ENCODE measurements at regions not wholly inside any gene's neighbourhood (a gene's known extent, or its start where the extent isn't known, plus 50 kb on each side); places are given as distances from the start of the nearest gene placed in this dataset.

- peaks cover 0 to 21% (median 12%) of the 10 kb centered on the region in 9 donors for H3K27me3 ChIP-seq
- H3K4me1 ChIP-seq: no peaks in the 10 kb centered on the region
- no peaks in the 10 kb centered on the region for H3K36me3 ChIP-seq
- H3K27ac ChIP-seq: no peak overlapping the region
- ATAC-seq (no peak), DNase-seq (no peak)
- H3K4me3 ChIP-seq: no peak overlapping the region
- intact Hi-C loops (cut with DNase I): no loop called here
- H3K9me3 ChIP-seq: peaks cover 0 to 10% (median 0%) of the 10 kb centered on the region in 12 donors
- TF ChIP-seq POLR2A (IDR thresholded peaks at IDR 0.05) (no peak), CTCF (IDR thresholded peaks at IDR 0.05) (no peak)
- 87 to 93% (median 91%) methylated on average over 5 of the region's 5 CpGs for WGBS, 4 donors
These were observed 143.4 kb downstream of the DHX35 start for GRCh38 chr20:39105551-39105950.

- ATAC-seq: no peak
- 90 to 97% (median 94%) methylated on average over 1 of the region's 1 CpG for WGBS, 4 donors
- Histone ChIP-seq H3K27ac (no peak overlapping the region), H3K4me1 (no peaks in the 10 kb centered on the region), H3K9me3 (peaks cover 0 to 10% (median 0%) of the 10 kb centered on the region in 12 donors), H3K36me3 (no peaks in the 10 kb centered on the region), H3K4me3 (no peak overlapping the region), H3K27me3 (peaks cover 0 to 11% (median 3%) of the 10 kb centered on the region in 9 donors)
- intact Hi-C loops (cut with DNase I): no loop called here
- TF ChIP-seq CTCF (IDR thresholded peaks at IDR 0.05): no peak
- TF ChIP-seq POLR2A (IDR thresholded peaks at IDR 0.05): no peak
- DNase-seq: no peak
These were observed 141.6 kb downstream of the DHX35 start for GRCh38 chr20:39103732-39104131.

GRCh38 chr20:39103305-39103704, 141.2 kb downstream of the DHX35 start:
- no peak for TF ChIP-seq CTCF (IDR thresholded peaks at IDR 0.05)
- no peak for TF ChIP-seq POLR2A (IDR thresholded peaks at IDR 0.05)
- ATAC-seq (no peak), DNase-seq (no peak)
- Histone ChIP-seq H3K36me3 (no peaks in the 10 kb centered on the region), H3K9me3 (peaks cover 0 to 10% (median 0%) of the 10 kb centered on the region in 12 donors), H3K27me3 (peaks cover 0 to 11% (median 3%) of the 10 kb centered on the region in 9 donors), H3K4me3 (no peak overlapping the region), H3K4me1 (no peaks in the 10 kb centered on the region), H3K27ac (no peak overlapping the region)
- WGBS, 4 donors: 78 to 96% (median 92%) methylated on average over 4 of the region's 4 CpGs
- intact Hi-C loops (cut with DNase I): no loop called here

- peaks cover 0 to 10% (median 0%) of the 10 kb centered on the region in 12 donors for H3K9me3 ChIP-seq
- H3K4me3 ChIP-seq: no peak overlapping the region
- DNase-seq: no peak
- no peak for TF ChIP-seq POLR2A (IDR thresholded peaks at IDR 0.05)
- no peak for TF ChIP-seq CTCF (IDR thresholded peaks at IDR 0.05)
- no peaks in the 10 kb centered on the region for H3K4me1 ChIP-seq
- no peak overlapping the region for H3K27ac ChIP-seq
- no peak for ATAC-seq
- WGBS, 4 donors: 74 to 84% (median 82%) methylated on average over 3 of the region's 3 CpGs
- H3K36me3 ChIP-seq: no peaks in the 10 kb centered on the region
- intact Hi-C loops (cut with DNase I): no loop called here
- peaks cover 0 to 9% (median 3%) of the 10 kb centered on the region in 9 donors for H3K27me3 ChIP-seq
These were observed 139.8 kb downstream of the DHX35 start for GRCh38 chr20:39101895-39102294.
